ENCODE measurements at regions not wholly inside any gene's neighbourhood (a gene's known extent, or its start where the extent isn't known, plus 50 kb on each side); places are given as distances from the start of the nearest gene placed in this dataset.
"Not testable (repeated sequence)": the region's sequence is repeated elsewhere in the genome, so short reads cannot be mapped to it uniquely, and the experiment has no call there.

DNA sequence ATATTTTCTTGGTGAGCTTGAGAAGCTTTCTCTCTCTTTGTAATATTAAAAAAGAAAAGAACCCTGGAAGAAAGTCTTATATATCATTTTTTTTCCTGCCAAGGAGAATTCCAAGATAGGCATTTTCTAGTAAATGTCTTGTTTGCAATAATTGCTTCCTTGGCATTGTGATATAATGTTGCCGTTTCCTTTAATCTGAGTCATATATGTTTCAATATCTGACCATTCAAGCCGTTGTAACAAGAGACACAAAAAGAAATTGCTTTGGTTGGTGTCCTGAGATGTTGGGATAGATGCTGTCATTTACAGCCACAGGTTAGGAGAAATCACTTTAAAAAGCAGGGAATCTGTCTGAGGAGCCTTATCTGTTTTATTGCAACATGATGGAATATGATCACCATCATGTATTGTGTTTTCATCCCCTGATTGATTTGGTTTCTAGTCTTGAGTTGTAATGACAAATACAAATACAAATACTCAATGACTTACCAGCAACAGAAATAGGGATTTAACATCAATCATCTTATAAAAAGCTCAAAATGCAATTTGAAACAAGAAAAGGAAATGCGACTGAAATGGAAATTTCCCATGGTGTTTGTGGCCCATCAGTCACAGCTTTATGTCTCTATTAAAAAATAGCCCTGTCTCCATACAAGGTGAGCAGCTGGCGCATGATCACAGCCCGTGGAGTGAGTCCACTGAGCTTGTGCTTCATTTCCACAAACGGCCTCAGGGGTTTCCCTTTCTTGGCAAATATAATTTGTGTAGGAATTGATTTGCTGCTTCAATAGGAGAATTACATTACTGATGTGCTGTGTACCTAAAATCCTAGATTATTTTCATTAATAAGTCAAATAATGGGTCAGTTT lies 250.1 kb upstream of the TRPC7 start:
- in situ Hi-C loops (cut with HindIII; ENCODE audit: low pct_unique_long_range_greater_than_20kb, low sequenced_read_pairs), result no loop called here
- no peak for DNase-seq (ENCODE audit: low read depth, low spot score)

- DNase-seq (ENCODE audit: low read depth, low spot score), result no peak
- in situ Hi-C loops (cut with HindIII; ENCODE audit: low pct_unique_long_range_greater_than_20kb, low sequenced_read_pairs), result no loop called here
These were observed 247.9 kb upstream of the TRPC7 start for GRCh38 chr5:136613230-136613629.

- in situ Hi-C loops (cut with HindIII; ENCODE audit: low pct_unique_long_range_greater_than_20kb, low sequenced_read_pairs), result no loop called here
- no peak for DNase-seq (ENCODE audit: low read depth, low spot score)
These were observed 240.3 kb upstream of the TRPC7 start for GRCh38 chr5:136605638-136606037.

DNA sequence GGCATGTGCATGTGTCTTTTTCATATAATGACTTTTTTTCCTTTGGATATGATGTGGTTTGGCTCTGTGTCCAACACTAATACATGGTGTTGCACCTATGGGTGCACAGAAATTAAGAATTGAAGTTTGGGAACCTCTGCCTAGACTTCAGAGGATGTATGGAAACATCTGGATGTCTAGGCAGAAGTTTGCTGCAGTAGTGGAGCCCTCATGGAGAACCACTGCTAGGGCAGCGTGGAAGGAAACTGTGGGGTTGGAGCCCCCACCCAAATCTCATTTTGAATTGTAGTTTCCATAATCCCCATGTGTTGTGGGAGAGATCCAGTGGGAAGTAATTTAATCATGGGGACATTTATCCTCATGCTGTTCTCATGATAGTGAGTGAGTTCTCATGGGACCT lies 235.0 kb upstream of the TRPC7 start:
- in situ Hi-C loops (cut with HindIII; ENCODE audit: low pct_unique_long_range_greater_than_20kb, low sequenced_read_pairs), result no loop called here
- DNase-seq (ENCODE audit: low read depth, low spot score), result no peak

GRCh38 chr5:136598802-136599404 lies 233.6 kb upstream of the TRPC7 start:
- no peak for DNase-seq (ENCODE audit: low read depth, low spot score)
- in situ Hi-C loops (cut with HindIII; ENCODE audit: low pct_unique_long_range_greater_than_20kb, low sequenced_read_pairs), result no loop called here

DNA sequence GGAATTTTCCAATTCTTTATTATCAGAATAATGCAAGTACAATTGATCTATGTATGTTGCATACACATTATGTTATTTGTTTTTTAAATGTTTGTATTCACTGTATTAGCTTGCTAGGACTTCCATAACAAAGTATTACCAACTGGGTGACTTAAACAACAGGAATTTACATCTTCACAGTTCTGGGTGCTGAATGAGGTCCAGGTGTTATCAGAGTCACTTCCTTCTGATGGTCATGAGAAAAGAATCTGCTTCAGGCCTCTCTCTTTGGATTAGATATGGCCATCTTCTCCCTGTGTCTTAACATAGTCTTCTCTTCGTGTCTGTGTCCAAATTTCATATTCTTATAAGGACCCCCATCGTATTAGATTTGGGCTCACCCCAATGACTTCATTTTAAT lies 229.1 kb upstream of the TRPC7 start:
- no peak for DNase-seq (ENCODE audit: low read depth, low spot score)
- in situ Hi-C loops (cut with HindIII; ENCODE audit: low pct_unique_long_range_greater_than_20kb, low sequenced_read_pairs), result no loop called here

- DNase-seq (ENCODE audit: low read depth, low spot score), result no peak
- in situ Hi-C loops (cut with HindIII; ENCODE audit: low pct_unique_long_range_greater_than_20kb, low sequenced_read_pairs), result no loop called here
These were observed 225.2 kb upstream of the TRPC7 start for GRCh38 chr5:136590581-136590980.

- DNase-seq (ENCODE audit: low read depth, low spot score), result no peak
- in situ Hi-C loops (cut with HindIII; ENCODE audit: low pct_unique_long_range_greater_than_20kb, low sequenced_read_pairs), result no loop called here
These were observed 220.9 kb upstream of the TRPC7 start for GRCh38 chr5:136586196-136586595.

DNA sequence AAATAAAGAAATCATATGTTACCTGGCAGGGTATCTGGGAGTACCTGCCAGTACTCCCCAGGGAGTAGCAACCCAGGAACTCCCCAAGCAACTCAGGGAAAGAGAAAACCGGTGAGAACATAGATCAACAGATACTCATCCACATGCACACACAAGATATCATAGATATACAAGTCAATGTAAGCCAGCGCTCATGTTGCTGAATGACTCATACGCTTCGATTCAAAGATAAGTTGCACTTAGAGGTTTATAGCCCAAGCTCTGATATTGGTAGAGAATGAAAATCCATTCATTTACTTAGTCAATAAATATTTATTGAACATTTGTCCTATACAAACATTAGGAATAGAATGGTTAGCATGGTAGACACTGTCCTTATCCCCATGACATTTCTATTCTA lies 219.1 kb upstream of the TRPC7 start:
- in situ Hi-C loops (cut with HindIII; ENCODE audit: low pct_unique_long_range_greater_than_20kb, low sequenced_read_pairs), result no loop called here
- no peak for DNase-seq (ENCODE audit: low read depth, low spot score)

DNA sequence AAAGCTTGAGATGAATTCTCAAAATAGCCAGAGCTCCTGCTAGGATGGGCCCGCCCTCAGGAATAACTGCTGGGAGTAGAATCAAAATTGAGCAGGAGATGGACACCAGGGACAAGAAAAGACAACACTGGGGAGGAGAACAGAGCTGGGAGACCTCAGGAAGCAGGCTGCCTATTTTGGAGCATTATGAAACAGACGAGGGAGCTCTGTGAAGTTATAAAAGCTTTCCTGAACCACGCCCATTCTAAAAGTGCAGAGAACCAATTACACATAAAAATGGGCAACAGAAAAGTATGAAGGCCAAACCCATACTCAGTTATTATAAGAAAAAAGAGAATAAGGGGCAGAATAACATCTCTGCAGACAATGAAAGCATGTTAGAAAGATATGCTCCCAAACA lies 213.9 kb upstream of the TRPC7 start:
- in situ Hi-C loops (cut with HindIII; ENCODE audit: low pct_unique_long_range_greater_than_20kb, low sequenced_read_pairs), result no loop called here
- no peak for DNase-seq (ENCODE audit: low read depth, low spot score)

DNA sequence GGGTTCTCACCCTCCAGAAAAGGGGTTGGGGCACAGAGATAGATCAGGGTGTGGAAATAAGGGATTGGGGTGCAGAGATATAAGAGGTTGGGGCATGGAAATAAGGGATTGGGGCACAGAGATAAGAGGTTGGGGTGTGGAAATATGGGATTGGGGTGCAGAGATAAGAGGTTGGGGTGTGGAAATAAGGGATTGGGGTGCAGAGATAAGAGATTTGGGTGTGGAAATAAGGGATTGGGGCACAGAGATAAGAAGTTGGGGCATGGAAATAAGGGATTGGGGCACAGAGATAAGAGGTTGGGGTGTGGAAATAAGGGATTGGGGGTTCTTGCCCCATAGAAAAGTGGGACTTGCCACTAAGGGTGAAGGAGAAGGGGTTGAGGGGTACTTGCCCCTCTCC lies 204.5 kb upstream of the TRPC7 start:
- in situ Hi-C loops (cut with HindIII; ENCODE audit: low pct_unique_long_range_greater_than_20kb, low sequenced_read_pairs), result not testable (repeated sequence)

DNA sequence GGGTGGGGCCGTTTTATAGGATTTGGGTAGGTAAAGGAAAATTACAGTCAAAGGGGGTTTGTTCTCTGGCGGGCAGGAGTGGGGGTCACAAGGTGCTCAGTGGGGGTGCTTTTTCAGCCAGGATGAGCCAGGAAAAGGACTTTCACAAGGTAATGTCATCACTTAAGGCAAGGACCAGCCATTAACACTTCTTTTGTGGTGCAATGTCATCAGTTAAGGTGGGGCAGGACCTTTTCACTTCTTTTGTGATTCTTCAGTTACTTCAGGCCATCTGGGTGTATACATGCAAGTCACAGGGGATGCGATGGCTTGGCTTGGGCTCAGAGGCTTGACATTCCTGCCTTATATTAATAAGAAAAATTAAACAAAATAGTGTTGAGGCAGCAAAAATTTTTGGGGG lies 200.1 kb upstream of the TRPC7 start:
- in situ Hi-C loops (cut with HindIII; ENCODE audit: low pct_unique_long_range_greater_than_20kb, low sequenced_read_pairs); DNase-seq (ENCODE audit: low read depth, low spot score): not testable (repeated sequence)

More for the DNA sequence above, 204.5 kb upstream of the TRPC7 start:
- DNase-seq (ENCODE audit: low read depth, low spot score), result not testable (repeated sequence)

- DNase-seq (ENCODE audit: low read depth, low spot score); in situ Hi-C loops (cut with HindIII; ENCODE audit: low pct_unique_long_range_greater_than_20kb, low sequenced_read_pairs): not testable (repeated sequence)
These were observed 199.7 kb upstream of the TRPC7 start for GRCh38 chr5:136565050-136565449.

GRCh38 chr5:136564431-136564830 lies 199.1 kb upstream of the TRPC7 start:
- in situ Hi-C loops (cut with HindIII; ENCODE audit: low pct_unique_long_range_greater_than_20kb, low sequenced_read_pairs); DNase-seq (ENCODE audit: low read depth, low spot score): not testable (repeated sequence)

DNA sequence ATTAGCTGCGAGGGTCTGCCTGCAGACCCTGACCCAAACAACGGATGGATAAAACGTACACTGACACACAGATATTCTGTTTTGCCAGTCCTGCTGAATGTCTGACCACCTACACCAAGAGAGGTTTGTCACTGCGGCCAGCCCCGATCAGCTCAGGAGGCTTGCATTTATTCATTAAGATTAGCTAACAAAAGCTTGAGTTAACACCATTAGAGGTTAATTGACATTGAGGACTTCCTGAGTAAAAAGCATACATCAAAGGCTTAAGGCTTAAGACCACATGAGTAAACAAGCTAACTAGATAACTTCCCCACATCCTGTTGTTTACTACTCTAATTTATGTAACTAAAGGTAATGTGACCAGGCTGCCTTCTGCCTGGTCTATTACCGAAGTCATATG lies 198.1 kb upstream of the TRPC7 start:
- in situ Hi-C loops (cut with HindIII; ENCODE audit: low pct_unique_long_range_greater_than_20kb, low sequenced_read_pairs), result no loop called here

DNA sequence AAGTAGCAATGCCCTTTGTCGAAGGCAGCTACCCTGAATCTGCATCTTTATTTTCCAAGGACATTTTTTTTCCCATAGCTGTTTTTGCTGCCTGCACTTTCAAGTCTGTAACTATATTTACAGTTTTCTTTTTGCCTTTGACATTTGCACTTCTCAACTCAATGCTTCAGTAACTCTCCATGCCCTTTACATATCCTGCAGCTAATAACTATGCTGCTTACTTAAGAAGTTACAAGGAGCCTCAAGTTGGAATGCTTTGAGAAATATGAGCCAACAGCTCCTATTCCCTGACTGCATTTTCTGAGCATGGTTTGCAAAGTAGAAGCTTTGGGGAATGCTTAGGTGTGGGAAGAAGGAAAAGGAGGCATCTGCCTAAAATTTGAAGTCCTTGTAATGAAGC lies 194.8 kb upstream of the TRPC7 start:
- in situ Hi-C loops (cut with HindIII; ENCODE audit: low pct_unique_long_range_greater_than_20kb, low sequenced_read_pairs), result no loop called here
- no peak for DNase-seq (ENCODE audit: low read depth, low spot score)

More for the DNA sequence above, 198.1 kb upstream of the TRPC7 start:
- no peak for DNase-seq (ENCODE audit: low read depth, low spot score)

- DNase-seq (ENCODE audit: low read depth, low spot score), result no peak
- in situ Hi-C loops (cut with HindIII; ENCODE audit: low pct_unique_long_range_greater_than_20kb, low sequenced_read_pairs), result no loop called here
These were observed 194.3 kb upstream of the TRPC7 start for GRCh38 chr5:136559651-136560050.

GRCh38 chr5:136547096-136547495 lies 181.8 kb upstream of the TRPC7 start:
- in situ Hi-C loops (cut with HindIII; ENCODE audit: low pct_unique_long_range_greater_than_20kb, low sequenced_read_pairs); DNase-seq (ENCODE audit: low read depth, low spot score): not testable (repeated sequence)

DNA sequence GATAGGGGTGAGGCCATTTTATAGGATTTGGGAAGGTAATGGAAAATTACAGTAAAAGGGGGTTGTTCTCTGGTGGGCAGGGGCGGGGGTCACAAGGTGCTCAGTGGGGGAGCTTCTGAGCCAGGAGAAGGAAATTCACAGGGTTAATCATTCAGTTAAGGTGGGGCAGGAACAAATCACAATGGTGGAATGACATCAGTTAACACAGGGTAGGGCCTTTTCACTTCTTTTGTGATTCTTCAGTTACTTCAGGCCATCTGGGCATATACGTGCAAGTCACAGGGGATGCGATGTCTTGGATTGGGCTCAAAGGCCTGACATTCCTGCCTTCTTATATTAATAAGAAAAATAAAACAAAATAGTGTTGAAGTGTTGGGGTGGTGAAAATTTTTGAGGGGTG lies 181.1 kb upstream of the TRPC7 start:
- DNase-seq (ENCODE audit: low read depth, low spot score); in situ Hi-C loops (cut with HindIII; ENCODE audit: low pct_unique_long_range_greater_than_20kb, low sequenced_read_pairs): not testable (repeated sequence)
